SK-N-SH (cell line): ENCODE measurements at regions not wholly inside any gene's neighbourhood (a gene's known extent, or its start where the extent isn't known, plus 50 kb on each side); places are given as distances from the start of the nearest gene placed in this dataset.

Experiments used
- CTCF ChIA-PET: fragments of 300-600, 350-600 bp; formaldehyde crosslinking; extraction: SDS; loops from one replicate; lab custom pipeline; 2021; lab: Yijun Ruan, JAX
- POLR2A ChIA-PET: fragments of 350-600 bp; sonication (Branson Sonifier 250); formaldehyde crosslinking; extraction: SDS; loops from one replicate; lab custom pipeline; 2020; ENCODE audit warnings: antibody characterized with exemption, inconsistent platforms; lab: Yijun Ruan, JAX
- DNase-seq: peaks from one replicate; pipeline ENCODE4 v3.0.0; 2012
- H2AFZ ChIP-seq: fragments of 200-600 bp; sonication (generic); 2 replicates; pipeline ENCODE4 v1.8.1; 2016; ENCODE audit warnings: antibody characterized with exemption, mild to moderate bottlenecking, low read depth
- H3F3A ChIP-seq: fragments of 200-600 bp; sonication (generic); replicated peaks from 2 replicates; pipeline ENCODE3; 2016; ENCODE audit warnings: antibody characterized with exemption, mild to moderate bottlenecking; ENCODE audit not compliant: insufficient read depth
- H3K27ac ChIP-seq, 2 experiments: fragments of 200-500 bp in 1 of 2; fragments of 200-600 bp in 1 of 2; sonication (Bioruptor generic) in 1 of 2; sonication (generic), shearing (Covaris generic) in 1 of 2; 2 replicates each; pipeline versions ENCODE4 v1.5.1 to v1.6.1; 2014 to 2016; ENCODE audit warnings: low read depth in 2 of 2, inconsistent platforms in 1 of 2, low read length in 1 of 2, mild to moderate bottlenecking in 1 of 2, mixed read lengths in 1 of 2
- H3K27me3 ChIP-seq: fragments of 200-600 bp; sonication (generic), shearing (Covaris generic); 2 replicates; pipeline ENCODE4 v1.6.1; 2016; ENCODE audit warnings: mixed run types; ENCODE audit not compliant: insufficient read depth
- H3K36me3 ChIP-seq, 2 experiments: fragments of 200-500 bp in 1 of 2; fragments of 200-600 bp in 1 of 2; sonication (Bioruptor generic) in 1 of 2; sonication (generic) in 1 of 2; replicated peaks in 1 of 2; 2 replicates each; pipeline versions ENCODE3 to v1.5.1; 2014 to 2016; ENCODE audit warnings: low read length in 1 of 2, mild to moderate bottlenecking in 1 of 2; ENCODE audit not compliant: insufficient read depth in 2 of 2, control insufficient read depth in 1 of 2
- H3K4me1 ChIP-seq, 2 experiments: fragments of 200-500 bp in 1 of 2; fragments of 200-600 bp in 1 of 2; sonication (Bioruptor generic) in 1 of 2; sonication (generic), shearing (Covaris generic) in 1 of 2; 2 replicates each; pipeline versions ENCODE4 v1.5.1 to v1.6.1; 2014 to 2016; ENCODE audit warnings: low read depth in 1 of 2, low read length in 1 of 2, mixed run types in 1 of 2; ENCODE audit not compliant: insufficient read depth in 2 of 2, control insufficient read depth in 1 of 2
- H3K4me2 ChIP-seq: fragments of 200-600 bp; sonication (generic), shearing (Covaris generic); 2 replicates; pipeline ENCODE4 v1.6.1; 2017; ENCODE audit warnings: mixed run types
- H3K4me3 ChIP-seq, 2 experiments: fragments of 200-500 bp in 1 of 2; fragments of 200-600 bp in 1 of 2; sonication (Bioruptor generic) in 1 of 2; sonication (generic), shearing (Covaris generic) in 1 of 2; 2 replicates each; pipeline versions ENCODE4 v1.5.1 to v1.8.1; 2014 to 2016; ENCODE audit warnings: low read depth in 2 of 2, inconsistent platforms in 1 of 2, low read length in 1 of 2, mild to moderate bottlenecking in 1 of 2, mixed read lengths in 1 of 2, moderate library complexity in 1 of 2
- H3K79me2 ChIP-seq: fragments of 200-600 bp; sonication (generic); 2 replicates; pipeline ENCODE4 v1.8.1; 2017; ENCODE audit warnings: mild to moderate bottlenecking; ENCODE audit not compliant: insufficient read depth
- H3K9ac ChIP-seq: fragments of 200-600 bp; sonication (generic); 2 replicates; pipeline ENCODE4 v1.6.1; 2017; ENCODE audit warnings: mixed run types
- H3K9me2 ChIP-seq: fragments of 200-600 bp; sonication (generic); 2 replicates; pipeline ENCODE4 v1.6.1; 2017; ENCODE audit warnings: mixed run types
- H3K9me3 ChIP-seq: fragments of 200-600 bp; sonication (generic); 2 replicates; pipeline ENCODE4 v1.6.1; 2017; ENCODE audit warnings: mixed run types, mild to moderate bottlenecking, moderate library complexity
- H4K20me1 ChIP-seq: fragments of 200-600 bp; sonication (generic); 2 replicates; pipeline ENCODE4 v1.6.1; 2017; ENCODE audit warnings: mild to moderate bottlenecking, mixed run types; ENCODE audit not compliant: insufficient read depth
- ELF1 ChIP-seq: IDR thresholded peaks from 2 replicates; pipeline ENCODE4 v1.4.0; 2012
- EP300 ChIP-seq, 2 experiments: IDR thresholded peaks; 2 replicates each; pipeline versions ENCODE4 v1.4.0 to v1.6.1; 2012; ENCODE audit warnings: borderline replicate concordance in 1 of 2, low read depth in 1 of 2, low read length in 1 of 2
- EZH2phosphoT487 ChIP-seq: fragments of 200-600 bp; sonication (generic); IDR thresholded peaks from 2 replicates; pipeline ENCODE4 v1.6.1; 2017; ENCODE audit warnings: low read depth, mixed run types, mild to moderate bottlenecking, antibody characterized with exemption, moderate library complexity, borderline replicate concordance
- FOSL2 ChIP-seq: IDR thresholded peaks from 2 replicates; pipeline ENCODE4 v1.4.0; 2012; ENCODE audit warnings: low read depth, mild to moderate bottlenecking, moderate library complexity, borderline replicate concordance
- GABPA ChIP-seq: IDR thresholded peaks from 2 replicates; pipeline ENCODE4 v1.4.0; 2012; ENCODE audit warnings: low read depth, mild to moderate bottlenecking
- GATA2 ChIP-seq: sonication (generic); formaldehyde crosslinking; IDR thresholded peaks from 2 replicates; pipeline ENCODE4 v1.5.0; 2020; ENCODE audit warnings: mild to moderate bottlenecking, missing genetic modification reagents
- MEF2A ChIP-seq: IDR thresholded peaks from 2 replicates; pipeline ENCODE4 v1.4.0; 2012; ENCODE audit warnings: low read depth, borderline replicate concordance
- MXI1 ChIP-seq: IDR thresholded peaks from 2 replicates; pipeline ENCODE4 v1.6.1; 2012; ENCODE audit warnings: mild to moderate bottlenecking, low read depth, low read length, improper control_type of control experiment
- NFIC ChIP-seq: IDR thresholded peaks from 2 replicates; pipeline ENCODE4 v1.4.0; 2012; ENCODE audit warnings: borderline replicate concordance
- RXRA ChIP-seq: IDR thresholded peaks from 2 replicates; pipeline ENCODE4 v1.4.0; 2012; ENCODE audit warnings: low read depth, mild to moderate bottlenecking, borderline replicate concordance
- SMC3 ChIP-seq: IDR thresholded peaks from 2 replicates; pipeline ENCODE4 v1.6.1; 2012; ENCODE audit warnings: low read depth, low read length, improper control_type of control experiment
- TAF1 ChIP-seq: IDR thresholded peaks from 2 replicates; pipeline ENCODE4 v1.6.1; 2012; ENCODE audit warnings: low read depth, mild to moderate bottlenecking, low read length, moderate library complexity, borderline replicate concordance
- WGBS: methylation state at CpG from one replicate; pipeline ENCODE4 v1.1.6; 2017; ENCODE audit warnings: low lambda C conversion rate; 5-methylcytosine and 5-hydroxymethylcytosine counted together
- TF ChIP-seq, protein P1 (sequence below): fragments of 150-350 bp; IDR thresholded peaks from 2 replicates; pipeline ENCODE4 v1.6.1; 2016; ENCODE audit warnings: mild to moderate bottlenecking, low read depth, low read length
- TF ChIP-seq, protein P2 (sequence below): IDR thresholded peaks from 2 replicates; pipeline ENCODE4 v1.4.0; 2012; ENCODE audit warnings: low read depth
- TF ChIP-seq, protein P3 (sequence below): IDR thresholded peaks from 2 replicates; pipeline ENCODE4; 2012
- TF ChIP-seq, protein P4 (sequence below): fragments of 150-350 bp; IDR thresholded peaks from 2 replicates; pipeline ENCODE4 v1.6.1; 2017; ENCODE audit warnings: antibody characterized with exemption, low read length, low read depth, borderline replicate concordance

DNA sequence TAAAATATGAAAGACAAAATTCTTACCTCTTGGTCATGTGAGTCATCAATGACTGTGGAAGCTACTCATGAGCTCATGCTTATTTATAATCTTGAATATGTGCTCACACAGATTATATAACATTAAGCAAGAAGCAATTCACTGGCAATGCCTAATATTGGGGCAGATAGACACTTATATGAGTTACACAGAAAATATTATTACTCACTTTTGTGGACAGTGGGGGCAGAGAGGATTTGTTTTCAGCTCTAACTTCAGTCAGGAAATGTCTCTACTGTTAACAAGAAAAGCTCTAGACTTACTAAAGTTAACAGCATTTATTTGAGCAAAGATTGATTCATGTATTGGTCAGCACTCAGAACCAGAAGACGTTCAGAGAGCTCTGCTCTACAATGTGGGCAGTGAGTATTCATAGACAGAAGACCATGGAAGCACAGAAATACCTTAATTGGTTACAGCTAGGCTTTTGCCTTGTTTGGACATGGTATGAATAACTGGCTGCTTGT, 85.8 kb upstream of the AHI1 start:
- H3K79me2 ChIP-seq: no peaks in the 10 kb centered on the region
- peak; percentile 59; the same call in 1 of the 2 replicates for TF ChIP-seq MEF2A
- TF ChIP-seq, protein P1, sequence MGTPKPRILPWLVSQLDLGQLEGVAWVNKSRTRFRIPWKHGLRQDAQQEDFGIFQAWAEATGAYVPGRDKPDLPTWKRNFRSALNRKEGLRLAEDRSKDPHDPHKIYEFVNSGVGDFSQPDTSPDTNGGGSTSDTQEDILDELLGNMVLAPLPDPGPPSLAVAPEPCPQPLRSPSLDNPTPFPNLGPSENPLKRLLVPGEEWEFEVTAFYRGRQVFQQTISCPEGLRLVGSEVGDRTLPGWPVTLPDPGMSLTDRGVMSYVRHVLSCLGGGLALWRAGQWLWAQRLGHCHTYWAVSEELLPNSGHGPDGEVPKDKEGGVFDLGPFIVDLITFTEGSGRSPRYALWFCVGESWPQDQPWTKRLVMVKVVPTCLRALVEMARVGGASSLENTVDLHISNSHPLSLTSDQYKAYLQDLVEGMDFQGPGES: no peak
- 0 out of 2 replicates have a peak, but pooled peaks have one; percentile 20 for TF ChIP-seq FOSL2
- H3K27ac ChIP-seq: peak overlapping the region in 1 of 2 experiments; percentile 21; a peak in 2 of 4 replicates
- H4K20me1 ChIP-seq: no peaks in the 10 kb centered on the region
- H3F3A ChIP-seq: no peaks in the 10 kb centered on the region
- no peaks in the 10 kb centered on the region for H3K36me3 ChIP-seq
- no peaks in the 10 kb centered on the region for H3K4me1 ChIP-seq
- no peaks in the 10 kb centered on the region for H3K27me3 ChIP-seq
- no peaks in the 10 kb centered on the region for H3K9me2 ChIP-seq
- 6% methylated on average over 1 of the region's 1 CpG for WGBS
- H3K9me3 ChIP-seq: no peaks in the 10 kb centered on the region
- H2AFZ ChIP-seq: peak overlapping the region; percentile 56; the same call in 1 of the 2 replicates
- CTCF ChIA-PET: interaction anchor here (0.6 to 1.8 kb wide), 3 partner anchors 47 to 227 kb away, joined by 3 to 6 read pairs (median 3); no protein-coding TSS in a partner anchor
- no peak overlapping the region for H3K9ac ChIP-seq
- DNase-seq: no peak
- H3K4me3 ChIP-seq: no peak overlapping the region
- no peak overlapping the region for H3K4me2 ChIP-seq
- POLR2A ChIA-PET: no interaction called here

DNA sequence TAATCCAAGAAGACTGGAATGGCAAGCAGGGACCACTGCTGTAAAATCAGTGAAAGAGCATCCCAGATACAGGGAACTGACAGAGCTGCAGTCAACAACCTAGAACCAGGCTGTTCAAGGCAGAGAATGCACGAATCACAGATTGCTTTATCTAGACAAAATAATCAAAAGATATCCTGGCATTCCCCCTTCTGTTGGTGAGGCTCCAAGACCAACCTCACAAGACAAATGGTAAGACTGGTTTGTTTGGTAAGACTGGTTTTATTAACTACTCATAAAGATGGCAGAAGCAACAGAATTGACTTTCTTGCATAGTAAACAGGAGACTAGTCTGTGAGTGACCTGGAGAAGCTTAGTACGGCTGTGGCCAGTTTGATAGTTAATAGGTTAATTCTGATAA, 88.8 kb upstream of the AHI1 start:
- no peak for DNase-seq
- H3K27ac ChIP-seq: no peak overlapping the region
- H2AFZ ChIP-seq: no peak overlapping the region
- CTCF ChIA-PET: no interaction called here
- no peaks in the 10 kb centered on the region for H3K79me2 ChIP-seq
- H3K9me2 ChIP-seq: no peaks in the 10 kb centered on the region
- no peaks in the 10 kb centered on the region for H3K27me3 ChIP-seq
- POLR2A ChIA-PET: no interaction called here
- H3K36me3 ChIP-seq: no peaks in the 10 kb centered on the region
- no peaks in the 10 kb centered on the region for H4K20me1 ChIP-seq
- no peaks in the 10 kb centered on the region for H3F3A ChIP-seq
- no peak overlapping the region for H3K4me3 ChIP-seq
- H3K4me1 ChIP-seq: no peaks in the 10 kb centered on the region
- TF ChIP-seq MXI1 (no peak), GABPA (no peak), TAF1 (no peak), NFIC (no peak), EP300 (IDR thresholded peaks at IDR 0.05; ENCODE audit: borderline replicate concordance in 1 of 2, low read depth in 1 of 2, low read length in 1 of 2) (no peak), RXRA (no peak)
- H3K9me3 ChIP-seq: no peaks in the 10 kb centered on the region
- no peak overlapping the region for H3K4me2 ChIP-seq
- WGBS: 74% methylated on average over 2 of the region's 2 CpGs
- H3K9ac ChIP-seq: no peak overlapping the region

DNA sequence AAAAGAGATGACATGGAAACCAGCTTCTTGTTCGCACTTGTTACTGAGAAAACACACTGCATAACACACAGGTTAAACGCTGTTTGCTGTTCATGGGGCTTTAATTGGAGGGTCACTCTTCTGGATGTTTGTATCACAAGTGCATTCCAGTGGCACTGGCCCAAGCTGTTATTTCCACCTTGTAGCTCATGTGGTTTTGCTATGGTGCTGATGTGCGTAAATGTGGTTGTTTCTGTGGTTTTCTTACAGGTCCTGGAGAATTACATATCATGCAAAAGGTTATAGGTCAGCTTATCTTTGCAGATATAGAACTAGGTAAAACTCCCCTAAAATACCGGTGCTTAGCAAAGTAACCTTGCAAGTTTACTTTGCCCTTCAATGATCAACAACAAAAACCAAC, 89.3 kb upstream of the AHI1 start:
- H3K9me3 ChIP-seq: no peaks in the 10 kb centered on the region
- 93% methylated on average over 4 of the region's 4 CpGs for WGBS
- no peak for DNase-seq
- TF ChIP-seq, protein P2, sequence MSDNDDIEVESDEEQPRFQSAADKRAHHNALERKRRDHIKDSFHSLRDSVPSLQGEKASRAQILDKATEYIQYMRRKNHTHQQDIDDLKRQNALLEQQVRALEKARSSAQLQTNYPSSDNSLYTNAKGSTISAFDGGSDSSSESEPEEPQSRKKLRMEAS: no peak
- TF ChIP-seq EZH2phosphoT487 (no peak), SMC3 (no peak), GATA2 (no peak), EP300 (IDR thresholded peaks at IDR 0.05; ENCODE audit: borderline replicate concordance in 1 of 2, low read depth in 1 of 2, low read length in 1 of 2) (no peak), RXRA (no peak), ELF1 (no peak), MEF2A (no peak)
- TF ChIP-seq, protein P3, sequence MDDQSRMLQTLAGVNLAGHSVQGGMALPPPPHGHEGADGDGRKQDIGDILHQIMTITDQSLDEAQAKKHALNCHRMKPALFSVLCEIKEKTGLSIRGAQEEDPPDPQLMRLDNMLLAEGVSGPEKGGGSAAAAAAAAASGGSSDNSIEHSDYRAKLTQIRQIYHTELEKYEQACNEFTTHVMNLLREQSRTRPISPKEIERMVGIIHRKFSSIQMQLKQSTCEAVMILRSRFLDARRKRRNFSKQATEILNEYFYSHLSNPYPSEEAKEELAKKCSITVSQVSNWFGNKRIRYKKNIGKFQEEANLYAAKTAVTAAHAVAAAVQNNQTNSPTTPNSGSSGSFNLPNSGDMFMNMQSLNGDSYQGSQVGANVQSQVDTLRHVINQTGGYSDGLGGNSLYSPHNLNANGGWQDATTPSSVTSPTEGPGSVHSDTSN: no peak
- TF ChIP-seq, protein P4, sequence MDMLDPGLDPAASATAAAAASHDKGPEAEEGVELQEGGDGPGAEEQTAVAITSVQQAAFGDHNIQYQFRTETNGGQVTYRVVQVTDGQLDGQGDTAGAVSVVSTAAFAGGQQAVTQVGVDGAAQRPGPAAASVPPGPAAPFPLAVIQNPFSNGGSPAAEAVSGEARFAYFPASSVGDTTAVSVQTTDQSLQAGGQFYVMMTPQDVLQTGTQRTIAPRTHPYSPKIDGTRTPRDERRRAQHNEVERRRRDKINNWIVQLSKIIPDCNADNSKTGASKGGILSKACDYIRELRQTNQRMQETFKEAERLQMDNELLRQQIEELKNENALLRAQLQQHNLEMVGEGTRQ: no peak
- TF ChIP-seq, protein P1: no peak

More for the DNA sequence above, 89.3 kb upstream of the AHI1 start:
- no peaks in the 10 kb centered on the region for H3K36me3 ChIP-seq
- POLR2A ChIA-PET: no interaction called here
- no peaks in the 10 kb centered on the region for H4K20me1 ChIP-seq
- no peak overlapping the region for H3K9ac ChIP-seq
- no peaks in the 10 kb centered on the region for H3K27me3 ChIP-seq
- H3K4me1 ChIP-seq: no peaks in the 10 kb centered on the region
- H3K27ac ChIP-seq: no peak overlapping the region
- no peaks in the 10 kb centered on the region for H3K9me2 ChIP-seq
- CTCF ChIA-PET: no interaction called here
- no peak overlapping the region for H3K4me2 ChIP-seq
- H3K79me2 ChIP-seq: no peaks in the 10 kb centered on the region
- no peak overlapping the region for H3K4me3 ChIP-seq
- H2AFZ ChIP-seq: no peak overlapping the region
- H3F3A ChIP-seq: no peaks in the 10 kb centered on the region
